ENCODE measurements at regions not wholly inside any gene's neighbourhood (a gene's known extent, or its start where the extent isn't known, plus 50 kb on each side); places are given as distances from the start of the nearest gene placed in this dataset.

GRCh38 chr4:111174331-111174730, 551.5 kb upstream of the PITX2 start:
- ATAC-seq = no peak

GRCh38 chr4:111178231-111178630, 555.4 kb upstream of the PITX2 start:
- ATAC-seq = no peak
- no peak for DNase-seq
- Histone ChIP-seq H3K9me3 (peaks cover 7% of the 10 kb centered on the region), H3K4me1 (ENCODE audit: low read depth) (no peaks in the 10 kb centered on the region), H3K36me3 (ENCODE audit: low read depth) (no peaks in the 10 kb centered on the region), H3K4me3 (no peak overlapping the region)
- intact Hi-C loops (cut with DNase I, micrococcal nuclease) = no loop called here
- no peak for TF ChIP-seq CTCF (IDR thresholded peaks at IDR 0.05)

More at GRCh38 chr4:111174331-111174730, 551.5 kb upstream of the PITX2 start:
- DNase-seq = no peak
- Histone ChIP-seq H3K36me3 (ENCODE audit: low read depth) (no peaks in the 10 kb centered on the region), H3K4me1 (ENCODE audit: low read depth) (no peaks in the 10 kb centered on the region), H3K9me3 (no peaks in the 10 kb centered on the region), H3K4me3 (no peak overlapping the region)
- TF ChIP-seq CTCF (IDR thresholded peaks at IDR 0.05) = no peak
- intact Hi-C loops (cut with DNase I, micrococcal nuclease) = no loop called here

GRCh38 chr4:111187108-111187507, 564.2 kb upstream of the PITX2 start:
- ATAC-seq (no peak), DNase-seq (no peak)
- Histone ChIP-seq H3K4me3 (no peak overlapping the region), H3K9me3 (peaks cover 7% of the 10 kb centered on the region), H3K36me3 (ENCODE audit: low read depth) (no peaks in the 10 kb centered on the region), H3K4me1 (ENCODE audit: low read depth) (no peaks in the 10 kb centered on the region)
- no peak for TF ChIP-seq CTCF (IDR thresholded peaks at IDR 0.05)
- intact Hi-C loops (cut with DNase I, micrococcal nuclease) = no loop called here

GRCh38 chr4:111198446-111198845, 575.6 kb upstream of the PITX2 start:
- Histone ChIP-seq H3K4me1 (ENCODE audit: low read depth) (no peaks in the 10 kb centered on the region), H3K9me3 (no peaks in the 10 kb centered on the region), H3K4me3 (no peak overlapping the region), H3K36me3 (ENCODE audit: low read depth) (no peaks in the 10 kb centered on the region)
- TF ChIP-seq CTCF (IDR thresholded peaks at IDR 0.05) = no peak
- DNase-seq (no peak), ATAC-seq (no peak)
- intact Hi-C loops (cut with DNase I, micrococcal nuclease) = no loop called here

GRCh38 chr4:111204797-111205196, 581.9 kb upstream of the PITX2 start:
- Histone ChIP-seq H3K9me3 (no peaks in the 10 kb centered on the region), H3K4me3 (no peak overlapping the region), H3K4me1 (ENCODE audit: low read depth) (no peaks in the 10 kb centered on the region), H3K36me3 (ENCODE audit: low read depth) (no peaks in the 10 kb centered on the region)
- TF ChIP-seq CTCF (IDR thresholded peaks at IDR 0.05) = no peak
- intact Hi-C loops (cut with DNase I, micrococcal nuclease) = no loop called here
- ATAC-seq (no peak), DNase-seq (no peak)

- DNase-seq = no peak
- TF ChIP-seq CTCF (IDR thresholded peaks at IDR 0.05) = no peak
- Histone ChIP-seq H3K36me3 (ENCODE audit: low read depth) (no peaks in the 10 kb centered on the region), H3K4me3 (no peak overlapping the region), H3K9me3 (no peaks in the 10 kb centered on the region), H3K4me1 (ENCODE audit: low read depth) (no peaks in the 10 kb centered on the region)
- intact Hi-C loops (cut with DNase I, micrococcal nuclease) = no loop called here
- no peak for ATAC-seq
Observed at GRCh38 chr4:111208970-111209369, 586.1 kb upstream of the PITX2 start.

Measured in mucosa of descending colon (tissue), 3 donors.